MCF 10A (cell line): ENCODE measurements at regions not wholly inside any gene's neighbourhood (a gene's known extent, or its start where the extent isn't known, plus 50 kb on each side); places are given as distances from the start of the nearest gene placed in this dataset.
A peak's percentile ranks its signal among the peaks of the same experiment; 100 is the strongest.

Experiments used
- BruUV-seq: library from RNA; stranded (reverse); fragments of 400-500 nt; replicated peaks from 2 replicates; lab custom pipeline; 2021; lab: Mats Ljungman, UMichigan
- CTCF ChIA-PET: fragments of 300-600 bp; sonication (Branson Sonifier 250); formaldehyde crosslinking; extraction: SDS; loops from one replicate; lab custom pipeline; 2021; ENCODE audit warnings: antibody characterized with exemption, inconsistent platforms; lab: Yijun Ruan, JAX
- POLR2A ChIA-PET: fragments of 300-600, 350-650 bp; sonication (Branson Sonifier 250); formaldehyde crosslinking; extraction: SDS; loops from one replicate; lab custom pipeline; 2020; ENCODE audit warnings: antibody characterized with exemption, inconsistent platforms; lab: Yijun Ruan, JAX
- DNase-seq: peaks from one replicate; pipeline ENCODE4 v3.0.0-alpha.2; 2018; ENCODE audit not compliant: unreplicated experiment
- H3K27ac Mint-ChIP-seq: one replicate; pipeline ENCODE4 v1.8.0; 2022; ENCODE audit warnings: mild to moderate bottlenecking, low read depth, mixed read lengths; ENCODE audit not compliant: unreplicated experiment
- H3K27me3 Mint-ChIP-seq: one replicate; pipeline ENCODE4 v1.8.0; 2022; ENCODE audit warnings: mixed read lengths; ENCODE audit not compliant: insufficient read depth, unreplicated experiment
- H3K36me3 Mint-ChIP-seq: one replicate; pipeline ENCODE4 v1.8.0; 2022; ENCODE audit warnings: mild to moderate bottlenecking, moderate library complexity, mixed read lengths; ENCODE audit not compliant: insufficient read depth, unreplicated experiment
- H3K4me1 Mint-ChIP-seq: one replicate; pipeline ENCODE4 v1.8.0; 2022; ENCODE audit warnings: mixed read lengths; ENCODE audit not compliant: insufficient read depth, unreplicated experiment
- H3K4me3 Mint-ChIP-seq: one replicate; pipeline ENCODE4 v1.8.0; 2022; ENCODE audit warnings: mild to moderate bottlenecking, moderate library complexity, mixed read lengths; ENCODE audit not compliant: unreplicated experiment
- H3K9me3 Mint-ChIP-seq: one replicate; pipeline ENCODE4 v1.8.0; 2022; ENCODE audit warnings: mixed read lengths; ENCODE audit not compliant: unreplicated experiment
- intact Hi-C: fragments of 100-400 bp; cut with micrococcal nuclease; formaldehyde crosslinking; loops from 2 replicates; pipeline ENCODE4 v1.14.1; 2022
- TF ChIP-seq, protein P1 (sequence below): fragments of 200-600 bp; IDR thresholded peaks from one replicate; pipeline ENCODE4 v1.8.0; 2022; ENCODE audit warnings: antibody characterized with exemption, mild to moderate bottlenecking; ENCODE audit not compliant: unreplicated experiment

DNA sequence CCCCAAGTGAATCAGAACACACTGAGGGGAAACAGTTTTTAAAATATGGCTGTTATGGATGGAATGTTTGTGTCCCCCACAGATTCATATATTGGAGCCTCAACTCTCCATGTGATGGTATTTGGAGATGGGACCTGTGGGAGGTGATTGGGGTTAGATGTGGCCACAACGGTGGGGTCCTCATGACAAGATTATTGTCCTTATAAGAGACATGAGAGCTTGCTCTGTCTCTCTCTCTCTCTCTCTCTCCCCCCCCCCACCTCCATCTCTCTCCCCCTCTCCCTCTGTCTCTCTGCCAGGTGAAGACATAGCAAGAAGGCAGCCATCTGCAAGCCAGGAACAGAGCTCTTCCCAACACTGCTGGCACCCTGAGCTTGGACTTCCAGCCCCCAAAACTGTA lies 315.8 kb upstream of the MGMT start:
- DNase-seq: no peak
- Mint-ChIP-seq H3K36me3 (no peaks in the 10 kb centered on the region), H3K4me1 (no peaks in the 10 kb centered on the region), H3K27ac (no peak overlapping the region), H3K9me3 (no peaks in the 10 kb centered on the region), H3K27me3 (no peaks in the 10 kb centered on the region), H3K4me3 (no peak overlapping the region)
- no TSS peak for BruUV-seq
- ChIA-PET CTCF (no interaction called here), POLR2A (no interaction called here)
- TF ChIP-seq, protein P1, sequence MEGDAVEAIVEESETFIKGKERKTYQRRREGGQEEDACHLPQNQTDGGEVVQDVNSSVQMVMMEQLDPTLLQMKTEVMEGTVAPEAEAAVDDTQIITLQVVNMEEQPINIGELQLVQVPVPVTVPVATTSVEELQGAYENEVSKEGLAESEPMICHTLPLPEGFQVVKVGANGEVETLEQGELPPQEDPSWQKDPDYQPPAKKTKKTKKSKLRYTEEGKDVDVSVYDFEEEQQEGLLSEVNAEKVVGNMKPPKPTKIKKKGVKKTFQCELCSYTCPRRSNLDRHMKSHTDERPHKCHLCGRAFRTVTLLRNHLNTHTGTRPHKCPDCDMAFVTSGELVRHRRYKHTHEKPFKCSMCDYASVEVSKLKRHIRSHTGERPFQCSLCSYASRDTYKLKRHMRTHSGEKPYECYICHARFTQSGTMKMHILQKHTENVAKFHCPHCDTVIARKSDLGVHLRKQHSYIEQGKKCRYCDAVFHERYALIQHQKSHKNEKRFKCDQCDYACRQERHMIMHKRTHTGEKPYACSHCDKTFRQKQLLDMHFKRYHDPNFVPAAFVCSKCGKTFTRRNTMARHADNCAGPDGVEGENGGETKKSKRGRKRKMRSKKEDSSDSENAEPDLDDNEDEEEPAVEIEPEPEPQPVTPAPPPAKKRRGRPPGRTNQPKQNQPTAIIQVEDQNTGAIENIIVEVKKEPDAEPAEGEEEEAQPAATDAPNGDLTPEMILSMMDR: no peak
- intact Hi-C loops: no loop called here

DNA sequence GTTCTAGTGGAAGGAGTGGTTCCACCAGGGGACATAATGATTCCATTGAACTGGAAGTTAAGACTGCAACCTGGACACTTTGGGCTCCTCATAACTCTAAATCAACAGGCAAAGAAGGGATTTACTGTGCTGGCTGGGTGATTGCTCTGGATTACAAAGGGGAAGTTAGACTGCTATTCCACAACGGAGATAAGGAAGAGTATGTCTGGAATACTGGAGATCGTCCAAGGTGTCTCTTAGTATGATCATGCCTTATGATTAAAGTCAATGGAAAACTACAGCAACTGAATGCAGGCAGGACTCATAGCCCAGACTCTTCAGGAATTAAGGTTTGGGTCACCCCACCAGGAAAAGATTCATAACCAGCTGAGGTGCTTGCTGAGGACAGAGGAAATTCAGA lies 310.6 kb upstream of the MGMT start:
- H3K4me1 Mint-ChIP-seq: peaks cover 7% of the 10 kb centered on the region
- POLR2A ChIA-PET: no interaction called here
- BruUV-seq: no TSS peak
- intact Hi-C loops: no loop called here
- no peak overlapping the region for H3K27ac Mint-ChIP-seq
- H3K27me3 Mint-ChIP-seq: no peaks in the 10 kb centered on the region
- CTCF ChIA-PET: interaction anchor here (0.7 kb wide), 1 partner anchor 1041 kb away, joined by 3 read pairs; no protein-coding TSS in a partner anchor
- no peak overlapping the region for H3K4me3 Mint-ChIP-seq
- H3K9me3 Mint-ChIP-seq: no peaks in the 10 kb centered on the region
- no peak for DNase-seq
- H3K36me3 Mint-ChIP-seq: no peaks in the 10 kb centered on the region
- TF ChIP-seq, protein P1: no peak

DNA sequence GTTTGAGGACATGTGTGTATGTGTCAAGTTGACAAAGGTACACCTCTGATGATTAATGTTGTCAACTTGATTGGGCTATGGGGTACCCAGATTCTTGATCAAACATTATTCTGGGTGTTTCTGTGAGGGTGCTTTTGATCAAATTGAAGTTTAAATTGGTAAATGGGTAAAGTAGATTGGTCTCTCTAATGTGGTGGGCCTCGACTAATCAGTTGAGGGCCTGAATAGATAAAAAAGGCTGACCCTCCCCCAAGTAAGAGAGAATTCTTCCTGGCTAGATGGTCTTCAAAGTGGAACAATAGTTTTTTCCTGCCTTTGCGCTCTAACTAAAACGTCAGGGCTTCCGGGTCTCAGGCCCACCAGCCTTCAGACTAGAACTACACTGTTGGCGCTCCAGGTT lies 309.9 kb upstream of the MGMT start:
- Mint-ChIP-seq H3K4me1 (peaks cover 7% of the 10 kb centered on the region), H3K9me3 (no peaks in the 10 kb centered on the region), H3K4me3 (no peak overlapping the region), H3K36me3 (no peaks in the 10 kb centered on the region), H3K27me3 (no peaks in the 10 kb centered on the region), H3K27ac (no peak overlapping the region)
- CTCF ChIA-PET: no interaction called here
- DNase-seq: no peak
- no TSS peak for BruUV-seq
- POLR2A ChIA-PET: no interaction called here
- TF ChIP-seq, protein P1: no peak
- intact Hi-C loops: no loop called here

DNA sequence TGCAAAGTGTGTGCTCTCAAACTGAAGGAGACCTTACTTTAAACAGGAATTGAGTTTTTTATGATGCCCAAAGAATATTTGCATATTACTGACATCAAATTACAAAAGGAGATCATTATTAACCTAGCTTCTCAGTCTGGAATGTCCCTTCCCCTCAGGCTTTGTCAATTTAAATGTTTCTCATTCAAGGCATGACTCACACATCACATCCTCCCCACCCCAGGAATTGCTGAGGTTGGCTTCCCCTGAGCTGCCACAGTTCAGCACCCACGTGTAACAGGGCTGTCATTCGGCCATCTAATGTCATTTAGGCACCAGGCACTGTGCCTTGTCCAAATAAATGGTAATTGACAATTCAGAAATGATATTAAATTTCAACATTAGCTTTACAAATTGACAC lies 305.9 kb upstream of the MGMT start:
- no TSS peak for BruUV-seq
- intact Hi-C loops: no loop called here
- ChIA-PET POLR2A (interaction anchor here (1.2 kb wide), 1 partner anchor 8 kb away, joined by 3 read pairs; no protein-coding TSS in a partner anchor), CTCF (interaction anchor here (1.0 kb wide), 1 partner anchor 961 kb away, joined by 4 read pairs; no protein-coding TSS in a partner anchor)
- H3K27ac Mint-ChIP-seq: no peak overlapping the region
- H3K4me1 Mint-ChIP-seq: peaks cover 14% of the 10 kb centered on the region
- TF ChIP-seq, protein P1: no peak
- no peaks in the 10 kb centered on the region for H3K9me3 Mint-ChIP-seq
- no peak overlapping the region for H3K4me3 Mint-ChIP-seq
- peak; percentile 85 for DNase-seq
- peaks cover 6% of the 10 kb centered on the region for H3K36me3 Mint-ChIP-seq
- H3K27me3 Mint-ChIP-seq: no peaks in the 10 kb centered on the region
